Hematopoietic multipotent progenitor cell treated with erythropoietin and hydrocortisone succinate and interleukin-3 and kit ligand, for 6 days (in vitro differentiated cells): ENCODE measurements at regions not wholly inside any gene's neighbourhood (a gene's known extent, or its start where the extent isn't known, plus 50 kb on each side); places are given as distances from the start of the nearest gene placed in this dataset.

Experiments used
- DNase-seq: peaks from one replicate; pipeline ENCODE4 v3.0.0-alpha.2; 2015

DNA sequence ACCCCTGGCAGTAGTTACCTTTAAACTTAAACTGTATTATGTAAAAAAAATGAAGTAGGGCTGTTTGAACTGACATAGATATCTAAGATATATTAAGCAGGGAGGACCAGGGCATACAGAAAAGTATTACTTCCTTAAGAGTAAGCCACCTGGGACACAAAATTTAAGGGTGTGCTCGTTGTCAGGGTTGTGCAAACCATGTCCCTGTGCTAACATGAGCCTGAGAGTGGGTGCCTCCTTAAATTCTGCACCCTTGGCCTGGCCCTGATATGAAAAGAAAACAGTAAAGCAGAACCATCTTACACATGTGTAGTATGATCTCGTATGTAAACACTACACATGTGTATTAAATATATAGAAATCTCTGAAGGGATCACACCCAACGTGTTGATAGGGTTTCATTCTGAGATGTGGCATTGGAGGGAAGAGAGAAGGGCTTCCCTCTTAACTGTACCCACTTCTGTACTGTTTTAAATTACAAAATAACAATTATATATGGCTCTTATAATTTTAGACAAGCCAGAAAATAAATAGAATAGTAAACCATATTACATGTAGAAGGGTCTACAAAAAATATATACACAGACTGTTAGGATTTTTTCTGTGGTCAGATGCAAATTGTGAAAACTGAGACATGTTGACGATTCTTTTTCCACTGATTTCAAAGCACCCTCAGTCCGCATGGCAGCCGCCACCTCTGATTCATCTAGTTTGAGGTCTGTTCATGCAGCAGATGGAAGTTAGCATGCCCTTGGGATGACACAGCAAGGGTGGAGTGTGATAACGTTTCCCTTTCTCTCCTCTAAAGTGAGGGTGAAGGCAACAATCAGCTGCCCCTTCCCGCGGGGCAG lies 400.8 kb upstream of the PROK2 start:
- peak; percentile 61 for DNase-seq

DNA sequence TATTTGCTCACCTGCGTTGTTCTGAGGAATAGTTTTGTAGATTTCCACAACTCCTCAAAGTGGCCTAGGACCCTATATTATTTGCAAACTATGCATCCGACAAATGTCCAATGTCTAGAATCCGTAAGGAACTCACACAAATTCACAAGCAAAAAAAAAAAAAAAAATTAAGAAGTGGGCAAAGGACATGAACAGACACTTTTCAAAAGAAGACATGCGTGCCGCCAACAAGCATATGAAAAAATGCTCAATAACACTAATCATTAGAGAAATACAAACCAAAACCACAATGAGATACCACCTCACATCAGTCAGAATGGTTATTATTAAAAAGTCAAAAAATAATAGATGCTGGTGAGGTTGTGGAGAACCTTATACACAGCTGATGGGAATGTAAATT lies 398.5 kb upstream of the PROK2 start:
- DNase-seq, result no peak

DNA sequence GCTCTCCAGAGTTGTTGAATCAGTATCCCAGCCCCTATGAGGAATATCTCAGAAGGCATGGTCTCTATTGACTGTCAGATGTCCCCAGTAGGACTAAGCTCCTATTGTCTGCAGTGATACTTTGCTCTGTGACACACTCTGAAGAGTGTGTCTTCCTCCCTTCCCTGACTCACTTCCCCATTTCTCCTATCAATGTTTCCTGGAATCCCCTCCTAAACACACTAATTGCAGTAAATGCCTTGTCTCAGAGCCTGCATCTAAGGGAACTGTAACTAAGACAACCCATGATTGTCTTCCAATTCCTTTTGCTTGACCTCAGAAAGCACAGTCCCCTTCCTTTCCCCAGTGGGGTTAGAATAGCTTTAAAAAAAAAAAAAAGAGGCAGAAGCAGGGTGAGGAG lies 397.3 kb upstream of the PROK2 start:
- no peak for DNase-seq

DNA sequence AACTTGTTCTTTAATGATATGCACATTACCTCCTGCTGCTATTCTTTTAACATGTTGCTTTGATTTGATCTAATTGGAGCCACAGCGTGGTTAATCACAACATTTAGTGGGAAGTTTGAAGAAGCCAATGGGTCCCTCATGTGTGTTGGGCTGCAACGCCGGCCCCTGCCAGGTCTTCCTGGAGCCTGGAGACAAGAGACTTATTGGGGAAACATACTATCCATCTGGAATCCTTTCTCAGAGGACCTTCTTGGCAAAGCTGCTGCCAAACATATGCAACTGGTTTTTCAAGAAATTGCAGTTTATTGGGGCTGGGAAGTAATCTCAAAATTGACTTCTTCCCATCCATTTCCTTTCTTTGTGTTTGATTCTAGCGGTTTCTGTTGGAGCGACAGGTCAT lies 396.3 kb upstream of the PROK2 start:
- DNase-seq, result no peak

DNA sequence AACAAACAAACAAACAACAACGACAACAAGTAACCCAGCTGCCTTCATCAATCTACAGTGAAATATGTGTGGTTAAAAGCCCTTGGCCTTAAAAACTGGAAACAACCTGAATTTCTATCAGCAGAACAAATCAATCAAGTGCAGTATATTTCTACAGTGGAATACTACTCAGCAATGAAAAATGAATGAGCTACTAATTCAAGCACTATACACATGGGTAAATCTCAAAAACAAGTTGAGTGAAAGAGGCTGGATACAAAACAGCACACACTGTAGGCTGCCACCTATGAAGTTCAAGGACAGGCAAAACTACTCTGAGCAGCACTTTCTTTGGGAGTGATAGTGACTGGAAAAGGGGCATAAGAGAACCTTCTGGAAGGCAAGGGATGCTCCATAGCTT lies 395.5 kb upstream of the PROK2 start:
- no peak for DNase-seq

DNA sequence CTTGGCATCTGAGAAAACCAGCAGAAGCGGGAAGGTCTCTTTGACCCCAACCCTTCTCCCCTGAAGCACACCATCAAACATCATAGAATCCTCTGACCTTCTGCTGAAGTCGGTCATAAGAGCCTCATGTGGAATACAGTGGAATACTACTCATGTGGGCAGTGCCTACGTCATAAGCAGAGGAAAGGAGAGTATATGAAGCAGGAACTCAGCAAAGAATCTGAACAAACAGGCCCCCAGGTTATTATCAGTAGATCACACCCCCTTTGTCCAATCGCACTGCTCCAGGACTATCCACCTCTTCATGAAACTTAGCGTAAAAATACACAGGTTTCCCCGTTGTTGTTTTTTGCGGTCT lies 394.1 kb upstream of the PROK2 start:
- no peak for DNase-seq

DNA sequence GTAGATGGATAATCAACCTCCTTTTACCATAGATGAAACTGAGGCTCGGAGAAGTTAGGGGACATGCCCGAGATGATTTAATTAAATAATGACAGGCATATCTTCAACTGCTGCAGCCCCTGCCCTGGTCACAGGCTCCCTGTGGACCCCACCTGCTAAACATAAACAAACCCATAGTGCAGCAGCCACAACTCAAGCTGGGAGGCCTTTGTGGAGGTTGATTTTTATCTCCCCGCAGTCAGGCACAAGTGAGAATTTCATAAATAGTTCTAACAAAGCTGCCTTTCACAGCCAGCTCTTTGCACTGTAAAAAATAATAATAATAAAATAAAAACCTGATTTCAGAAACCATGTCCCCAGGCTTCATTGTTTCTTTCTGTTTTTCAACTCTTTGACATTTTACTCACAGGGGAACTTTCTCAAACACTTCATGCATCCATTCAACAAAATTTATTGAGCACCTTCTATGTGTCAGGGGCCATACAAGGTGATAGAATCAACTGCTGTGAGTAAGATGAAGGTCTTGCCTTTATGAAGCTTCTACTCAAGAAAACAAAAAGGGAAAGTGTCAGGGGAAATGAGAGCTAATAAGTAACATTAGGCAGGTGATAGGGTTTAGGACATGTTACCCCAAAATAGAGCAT lies 393.6 kb upstream of the PROK2 start:
- DNase-seq, result peak; percentile 29

DNA sequence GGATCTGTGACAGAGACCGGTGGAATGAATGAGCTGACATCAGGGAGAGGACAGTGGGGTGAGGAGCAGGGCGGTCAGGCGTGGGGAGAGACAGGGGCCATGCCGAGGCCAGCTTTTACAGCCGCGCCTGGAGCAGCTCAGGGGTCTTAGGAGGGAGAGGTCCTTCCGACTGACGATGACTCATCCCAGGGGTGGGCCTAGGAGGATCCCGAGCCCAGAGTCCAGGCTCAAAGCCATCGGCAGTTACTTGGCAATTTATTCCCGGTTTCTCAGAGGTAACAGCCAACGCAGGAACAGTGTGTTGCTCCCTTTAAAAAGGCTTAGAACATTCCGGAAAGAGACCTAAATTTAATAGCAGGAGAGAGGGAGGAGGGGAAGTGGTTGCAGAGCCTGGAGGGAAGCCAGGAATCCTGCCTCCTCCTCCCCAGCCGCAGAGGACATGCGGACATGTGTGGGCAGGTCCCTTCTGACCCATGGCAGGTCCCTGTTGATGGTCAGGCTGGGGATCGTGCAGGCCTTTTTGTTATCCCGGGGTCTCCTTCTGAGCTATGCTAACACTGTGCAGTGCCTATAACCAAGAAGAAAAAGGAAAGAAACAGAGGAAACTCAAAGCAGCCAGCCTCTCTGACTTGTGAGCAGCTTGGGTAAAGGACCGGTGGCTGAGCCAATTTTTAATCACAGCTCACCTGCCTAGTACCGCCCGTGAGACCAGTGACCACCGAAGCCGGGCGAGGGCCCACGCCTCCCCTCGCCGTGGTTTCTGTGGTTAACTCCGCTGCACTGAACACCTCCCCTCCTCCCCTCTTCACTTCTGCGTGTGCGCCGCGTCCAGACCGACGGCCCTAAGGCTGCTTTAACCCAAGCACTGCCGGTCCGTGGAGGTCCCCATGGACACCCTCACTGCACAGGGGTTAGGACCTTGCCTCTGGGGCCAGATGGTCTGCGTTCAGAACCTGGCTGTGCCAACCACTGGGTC lies 392.4 kb upstream of the PROK2 start:
- peak; percentile 50 for DNase-seq

DNA sequence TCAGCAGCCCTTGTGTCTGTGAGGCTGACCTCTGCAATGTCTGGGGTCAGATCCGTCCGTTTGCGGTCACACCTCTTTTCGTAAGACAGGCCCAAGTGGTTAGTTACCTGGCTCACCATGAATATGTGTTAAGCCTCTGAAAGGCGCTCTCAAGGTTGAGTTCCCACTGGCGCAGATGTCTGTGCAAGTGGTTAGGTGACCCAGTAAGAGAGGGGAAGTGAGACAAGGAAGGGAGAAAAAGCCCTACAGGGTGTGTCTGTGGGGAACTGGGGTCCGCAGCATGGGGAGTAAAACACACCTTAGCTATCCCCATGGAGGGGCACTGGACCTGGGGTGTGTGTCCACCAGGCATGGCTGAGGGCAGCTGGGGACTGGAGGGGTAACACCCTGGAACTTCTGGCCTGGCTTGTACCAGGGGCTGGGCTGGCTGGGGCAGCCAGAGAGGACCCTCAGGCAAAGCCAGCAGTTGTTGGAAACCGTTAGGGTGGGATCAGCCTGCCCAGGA lies 391.6 kb upstream of the PROK2 start:
- no peak for DNase-seq

DNA sequence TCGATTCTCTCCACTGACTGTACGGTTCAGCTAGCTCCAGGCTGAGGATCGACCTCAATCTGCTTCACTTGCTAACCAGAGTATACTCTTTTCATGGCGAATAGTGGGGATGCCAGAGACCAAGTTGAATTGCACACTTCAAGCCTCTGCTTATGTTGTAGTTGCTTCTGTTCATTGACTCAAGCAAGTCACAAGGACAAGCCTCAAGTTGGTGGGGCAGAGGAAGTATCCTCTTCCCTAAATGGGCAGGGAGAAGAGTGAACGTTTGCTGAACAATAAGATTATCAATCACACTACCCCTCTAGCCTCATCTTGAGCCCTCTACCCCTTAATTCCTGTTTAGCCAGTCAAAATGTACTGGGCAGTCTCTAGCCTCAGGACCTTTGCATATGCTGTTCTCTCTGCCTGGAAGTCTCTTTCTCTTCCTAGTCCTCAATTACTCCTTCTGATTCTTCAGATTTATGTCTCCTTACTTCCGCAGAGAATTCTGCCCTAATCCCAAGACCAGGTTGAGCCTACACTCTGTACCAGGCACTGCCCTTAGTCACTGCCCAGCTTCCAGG lies 390.4 kb upstream of the PROK2 start:
- DNase-seq, result no peak

DNA sequence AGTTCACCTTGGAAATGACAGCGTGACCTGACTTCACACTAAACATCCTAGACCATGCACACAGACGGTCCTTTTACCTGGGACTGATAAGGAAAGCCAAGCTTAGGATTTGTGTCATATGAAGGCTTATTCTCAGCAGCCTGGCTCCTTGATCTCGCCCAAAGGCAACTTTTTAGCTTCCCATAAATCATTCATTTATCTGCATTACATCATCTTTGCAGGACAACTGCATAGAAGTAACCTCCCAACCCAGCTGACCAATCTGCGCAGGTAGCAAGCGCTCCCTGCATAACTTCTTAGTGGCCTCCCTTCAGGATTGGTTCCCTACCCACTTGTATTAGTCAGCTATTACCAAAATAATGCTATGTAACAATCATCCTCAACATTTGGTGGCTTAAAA lies 389.9 kb upstream of the PROK2 start:
- no peak for DNase-seq

DNA sequence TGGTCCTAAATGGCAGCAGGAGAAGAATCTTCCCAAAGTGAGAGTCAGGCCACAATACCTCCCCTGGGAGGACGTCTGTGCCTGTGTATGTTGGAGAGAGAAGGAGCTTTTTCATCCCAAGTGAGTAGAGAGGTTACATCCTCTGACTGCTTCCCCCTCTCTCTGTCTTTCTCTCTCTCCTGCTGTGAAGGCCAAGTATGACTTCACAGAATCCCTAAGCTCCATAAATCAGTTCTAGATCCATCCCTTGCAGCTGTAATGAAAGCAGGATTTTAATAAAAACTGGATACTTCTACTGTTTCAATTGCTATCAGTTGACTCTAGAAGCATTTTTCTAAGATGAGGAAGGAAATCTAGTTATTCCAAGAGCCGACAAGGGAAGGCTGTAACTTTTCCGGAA lies 389.1 kb upstream of the PROK2 start:
- no peak for DNase-seq

DNA sequence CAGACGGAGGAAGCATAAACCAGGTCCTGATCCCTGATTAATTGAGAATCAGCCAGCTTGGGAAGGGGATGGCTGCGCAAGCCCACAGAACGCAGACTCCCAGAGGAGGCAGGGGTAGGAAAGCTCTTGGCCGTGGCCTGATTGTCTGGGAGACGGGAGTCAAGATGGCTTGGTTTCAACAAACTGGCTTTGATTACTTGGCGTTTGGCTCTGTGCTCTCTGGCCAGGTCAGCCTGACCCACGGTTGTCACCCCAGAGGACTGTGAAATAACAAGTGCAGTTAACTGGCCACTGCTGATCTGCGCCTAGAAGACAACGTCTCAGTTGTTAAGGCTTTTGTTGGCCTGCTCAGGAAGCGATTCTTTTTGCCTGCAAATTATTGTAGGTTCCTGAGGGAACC lies 387.0 kb upstream of the PROK2 start:
- DNase-seq, result no peak

DNA sequence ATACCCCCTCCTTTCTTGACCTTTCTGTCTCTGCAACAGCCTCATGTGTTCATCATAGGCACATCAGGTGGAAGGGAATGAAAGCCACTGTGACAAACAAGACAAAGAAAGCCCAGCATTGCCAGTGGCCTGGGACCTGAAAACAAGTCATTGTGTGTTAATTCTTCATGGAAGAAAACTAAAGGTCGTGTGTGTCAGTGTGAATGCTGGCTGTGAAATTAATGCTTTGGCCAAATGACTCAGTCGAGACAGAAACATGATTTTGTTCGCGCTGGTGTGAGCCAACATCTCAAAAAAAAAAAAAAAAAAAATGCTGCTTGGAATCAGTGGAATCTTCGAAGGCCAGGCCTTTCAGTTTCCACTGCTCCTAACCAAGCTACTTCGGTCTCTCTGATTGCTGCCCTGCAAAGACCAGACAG lies 386.5 kb upstream of the PROK2 start:
- DNase-seq, result no peak

DNA sequence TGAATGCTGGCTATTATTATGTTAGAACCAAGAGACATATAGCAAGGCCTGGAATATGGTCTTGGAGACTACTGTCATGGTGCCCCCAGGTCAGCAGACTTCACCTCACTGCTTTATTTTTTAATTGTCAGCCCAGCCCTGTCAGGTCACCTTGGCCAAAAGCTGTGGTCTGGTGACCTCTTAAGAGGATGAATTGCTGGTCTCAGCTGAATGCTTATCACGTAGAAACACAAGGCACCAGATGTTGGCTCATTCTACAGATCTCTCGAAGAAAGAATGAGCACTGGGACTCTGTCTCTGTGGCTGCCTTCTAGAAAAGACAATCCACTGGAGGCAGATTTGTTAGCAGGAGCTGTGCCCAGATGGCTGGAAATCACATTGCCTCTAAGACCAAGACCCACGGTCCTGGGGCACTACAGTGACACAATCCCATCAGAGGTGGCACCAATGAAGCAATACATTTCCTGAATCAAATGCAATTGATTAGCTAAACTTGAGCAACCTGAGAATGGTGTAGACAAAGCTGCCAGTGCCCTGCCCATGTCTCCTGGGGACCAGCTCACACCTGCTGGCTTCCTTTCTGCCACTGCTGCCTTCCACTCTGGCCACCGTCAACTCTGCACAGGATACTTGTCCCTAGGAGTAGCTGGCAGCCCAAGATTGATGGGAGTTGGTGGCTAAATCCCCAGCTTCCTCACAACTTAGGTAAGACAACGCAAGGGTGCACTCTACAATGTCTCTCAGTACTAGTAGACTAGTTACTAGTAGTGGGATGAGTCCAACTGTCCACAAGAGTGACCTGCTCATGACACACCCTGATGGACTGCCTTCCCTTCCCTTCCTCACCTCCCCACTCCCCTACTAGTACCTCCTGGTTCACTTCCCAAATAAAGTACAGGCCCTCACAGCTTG lies 384.9 kb upstream of the PROK2 start:
- peak; percentile 74 for DNase-seq

DNA sequence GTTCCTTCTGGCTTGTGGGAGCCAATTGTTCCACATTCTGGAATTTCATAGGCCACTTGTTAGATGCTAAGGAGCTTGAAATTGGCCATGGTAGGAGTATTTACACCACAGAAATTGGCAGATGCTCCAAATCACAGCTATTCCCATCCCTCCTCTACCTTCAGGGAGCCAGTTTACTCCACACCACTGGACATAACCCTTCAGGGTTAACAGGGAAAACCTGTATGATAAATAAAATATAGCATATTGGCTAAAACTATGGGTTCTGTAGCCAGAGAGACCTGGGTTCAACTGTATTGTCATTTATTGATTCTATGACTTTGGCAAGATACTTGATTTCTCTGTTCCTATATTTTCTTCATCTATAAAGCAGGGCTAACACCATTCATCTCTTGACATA lies 384.2 kb upstream of the PROK2 start:
- no peak for DNase-seq

DNA sequence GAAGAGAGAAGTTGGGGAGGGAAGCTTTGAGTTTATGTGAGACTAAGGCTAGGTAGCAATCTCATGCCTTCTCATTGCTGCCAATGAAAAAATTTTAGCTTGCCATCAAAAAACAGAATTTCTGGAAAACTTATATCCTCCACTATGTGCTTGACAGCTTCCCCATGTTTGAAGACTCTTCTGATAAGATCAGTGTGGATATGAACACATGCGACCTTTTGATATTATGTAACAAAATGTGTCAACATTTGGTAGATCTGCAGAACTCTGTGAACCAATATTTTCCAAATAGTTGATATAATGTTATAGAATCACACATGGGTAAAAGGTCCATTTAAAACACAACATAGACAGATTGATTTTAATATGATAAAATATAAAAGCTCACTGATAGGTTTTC lies 380.9 kb upstream of the PROK2 start:
- DNase-seq, result no peak

DNA sequence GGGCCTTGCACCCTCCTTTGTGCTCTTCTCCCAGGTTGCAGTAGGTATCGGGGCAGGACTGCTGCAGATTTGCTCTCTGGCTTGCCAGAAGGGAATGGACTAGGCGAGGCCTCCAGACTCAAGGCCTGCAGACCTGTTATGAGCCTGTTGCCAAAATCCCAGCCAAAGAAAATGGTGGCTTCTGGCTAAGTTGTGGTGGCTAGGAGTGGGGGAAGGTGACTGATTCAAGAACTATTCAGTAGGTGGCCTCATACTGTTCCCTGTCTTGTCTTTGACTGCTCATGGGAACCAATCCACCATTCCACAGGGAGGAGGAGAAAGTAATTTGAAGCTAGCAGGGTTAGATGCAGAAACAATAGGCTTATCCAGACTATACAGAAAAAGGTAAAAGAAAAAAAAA lies 380.4 kb upstream of the PROK2 start:
- DNase-seq, result no peak

DNA sequence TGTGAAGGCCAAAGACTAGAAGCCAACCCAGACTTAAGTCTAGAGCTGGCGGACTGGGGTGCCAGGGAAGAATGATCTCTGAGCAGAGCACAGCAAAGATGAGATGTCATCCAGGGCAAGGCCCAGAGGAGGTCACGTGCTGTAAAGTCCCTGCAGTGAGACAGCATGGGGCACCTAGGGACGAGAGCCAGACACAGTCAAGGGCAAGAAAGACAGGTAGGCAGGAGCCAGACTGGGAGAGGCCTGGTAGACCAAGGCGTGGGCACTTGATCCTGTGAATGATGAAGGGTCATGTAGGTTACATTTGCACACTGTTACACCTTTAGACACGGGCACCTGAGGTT lies 379.7 kb upstream of the PROK2 start:
- DNase-seq, result no peak

DNA sequence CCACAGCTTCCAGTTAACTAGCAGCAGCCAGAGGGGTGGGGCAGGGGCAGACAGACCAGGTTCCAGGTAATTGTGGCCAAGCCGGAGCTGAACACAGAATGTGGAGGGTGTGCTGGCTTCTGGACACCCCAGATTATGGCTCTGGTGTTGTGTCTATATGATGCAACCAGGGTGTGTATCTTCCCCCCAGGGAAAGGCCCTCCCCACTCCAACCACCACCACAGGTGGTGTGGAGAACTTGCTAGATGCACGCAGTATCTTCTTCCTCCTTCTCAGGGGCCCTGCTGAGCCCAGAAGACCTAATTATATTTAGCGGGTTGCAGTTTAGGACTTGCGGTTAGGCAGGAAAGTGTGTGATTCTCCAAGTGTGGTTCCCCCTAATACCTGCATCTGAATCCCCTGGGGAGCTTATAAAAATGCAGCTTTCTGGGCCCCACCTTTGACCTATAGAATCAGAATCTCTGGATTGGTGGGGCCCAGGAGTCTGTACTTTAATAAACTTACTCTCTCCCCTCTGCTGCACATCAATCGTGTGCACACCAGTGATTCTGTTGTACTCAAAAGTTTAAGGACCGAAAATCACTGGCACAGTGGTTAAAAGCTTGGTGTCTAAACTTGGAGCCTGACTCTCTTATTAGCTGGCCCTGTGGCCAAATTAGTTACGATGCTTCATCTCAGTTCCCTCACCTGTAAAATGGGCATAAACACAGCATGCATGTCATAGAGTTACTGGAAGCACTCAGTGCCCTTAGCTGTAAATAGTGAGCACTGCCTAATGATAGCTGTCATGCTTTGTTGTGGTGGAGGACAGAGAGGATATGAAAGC lies 379.1 kb upstream of the PROK2 start:
- peak; percentile 86 for DNase-seq

DNA sequence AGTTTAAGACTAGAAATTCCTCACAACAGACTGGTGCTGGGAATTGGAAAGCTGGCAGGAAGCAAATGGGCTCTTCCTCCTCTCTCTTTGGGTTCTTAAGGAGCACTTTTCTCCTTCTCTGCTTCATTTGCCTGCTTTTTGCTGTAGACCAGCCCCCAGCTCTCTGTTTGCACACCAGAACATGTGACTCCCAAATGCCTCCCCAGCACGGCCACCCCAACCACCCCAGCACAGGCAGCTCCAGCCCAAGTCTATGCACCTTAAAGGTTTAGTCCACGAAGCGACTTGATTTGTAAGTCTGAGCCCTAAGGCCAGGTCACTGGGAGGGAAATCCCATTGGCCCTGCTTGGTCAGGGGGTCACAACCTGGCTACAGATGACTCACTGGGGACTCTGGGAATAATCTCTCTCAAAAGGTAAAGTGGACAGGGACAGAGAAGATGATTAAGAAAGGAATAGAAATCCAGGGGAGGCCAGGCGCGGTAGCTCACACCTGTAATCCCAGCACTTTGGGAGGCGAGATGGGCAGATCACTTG lies 377.8 kb upstream of the PROK2 start:
- DNase-seq, result no peak
